Nephron progenitor cell (in vitro differentiated cells): ENCODE measurements at regions not wholly inside any gene's neighbourhood (a gene's known extent, or its start where the extent isn't known, plus 50 kb on each side); places are given as distances from the start of the nearest gene placed in this dataset.
"Not testable (repeated sequence)": the region's sequence is repeated elsewhere in the genome, so short reads cannot be mapped to it uniquely, and the experiment has no call there.

ENCODE experiments used
- DNase-seq: peaks from one replicate; pipeline ENCODE4 v3.0.0; 2021
- H3K27ac Mint-ChIP-seq: 2 replicates; pipeline ENCODE4 v1.8.0; 2021; ENCODE audit warnings: mild to moderate bottlenecking, moderate library complexity, mixed read lengths
- H3K27me3 Mint-ChIP-seq: 2 replicates; pipeline ENCODE4 v1.8.0; 2021; ENCODE audit warnings: mild to moderate bottlenecking, low read depth, mixed read lengths; ENCODE audit not compliant: poor library complexity
- H3K36me3 Mint-ChIP-seq: 2 replicates; pipeline ENCODE4 v1.8.0; 2021; ENCODE audit warnings: low read depth, mixed read lengths
- H3K4me1 Mint-ChIP-seq: 2 replicates; pipeline ENCODE4 v1.8.0; 2021; ENCODE audit warnings: mixed read lengths
- H3K4me3 Mint-ChIP-seq: 2 replicates; pipeline ENCODE4 v1.8.0; 2021; ENCODE audit warnings: mild to moderate bottlenecking, moderate library complexity, mixed read lengths
- H3K9me3 Mint-ChIP-seq: 2 replicates; pipeline ENCODE4 v1.8.0; 2021; ENCODE audit warnings: mild to moderate bottlenecking, moderate library complexity, mixed read lengths
- CTCF ChIP-seq: fragments of 200-600 bp; sonication (generic); IDR thresholded peaks from 2 replicates; pipeline ENCODE4 v1.5.0; 2021; ENCODE audit warnings: antibody characterized with exemption

- DNase-seq, result no peak
- TF ChIP-seq CTCF, result no peak
- Mint-ChIP-seq H3K27ac (no peak overlapping the region), H3K9me3 (peaks cover under 1% of the 10 kb centered on the region), H3K36me3 (no peaks in the 10 kb centered on the region), H3K4me3 (no peak overlapping the region), H3K4me1 (no peaks in the 10 kb centered on the region), H3K27me3 (no peaks in the 10 kb centered on the region)
Observed at GRCh38 chr6:84998223-84998622, 233.8 kb upstream of the TBX18 start.

DNA sequence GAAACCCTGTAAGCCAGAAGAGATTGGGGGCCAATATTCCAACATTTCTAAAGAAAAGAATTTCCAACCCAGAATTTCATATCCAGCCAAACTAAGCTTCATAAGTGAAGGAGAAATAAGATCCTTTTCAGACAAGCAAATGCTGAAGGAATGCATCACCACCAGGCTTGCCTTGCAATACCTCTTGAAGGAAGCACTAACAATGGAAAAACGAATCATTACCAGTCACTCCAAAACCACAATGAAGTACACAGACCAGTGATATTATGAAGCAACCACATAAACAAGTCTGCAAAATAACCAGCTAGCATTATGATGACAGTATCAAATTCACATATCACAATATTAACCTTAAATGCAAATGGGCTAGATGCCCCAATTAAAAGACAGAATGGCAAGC lies 224.4 kb upstream of the TBX18 start:
- not testable (repeated sequence) for H3K4me1 Mint-ChIP-seq, H3K4me3 Mint-ChIP-seq, H3K27me3 Mint-ChIP-seq, H3K27ac Mint-ChIP-seq, DNase-seq, H3K36me3 Mint-ChIP-seq
- peaks cover 29% of the 10 kb centered on the region for H3K9me3 Mint-ChIP-seq

- H3K4me3 Mint-ChIP-seq, DNase-seq, H3K36me3 Mint-ChIP-seq, H3K4me1 Mint-ChIP-seq, H3K27ac Mint-ChIP-seq, H3K27me3 Mint-ChIP-seq: not testable (repeated sequence)
- H3K9me3 Mint-ChIP-seq, result peaks cover 17% of the 10 kb centered on the region
Observed at GRCh38 chr6:84985490-84985889, 221.1 kb upstream of the TBX18 start.

DNA sequence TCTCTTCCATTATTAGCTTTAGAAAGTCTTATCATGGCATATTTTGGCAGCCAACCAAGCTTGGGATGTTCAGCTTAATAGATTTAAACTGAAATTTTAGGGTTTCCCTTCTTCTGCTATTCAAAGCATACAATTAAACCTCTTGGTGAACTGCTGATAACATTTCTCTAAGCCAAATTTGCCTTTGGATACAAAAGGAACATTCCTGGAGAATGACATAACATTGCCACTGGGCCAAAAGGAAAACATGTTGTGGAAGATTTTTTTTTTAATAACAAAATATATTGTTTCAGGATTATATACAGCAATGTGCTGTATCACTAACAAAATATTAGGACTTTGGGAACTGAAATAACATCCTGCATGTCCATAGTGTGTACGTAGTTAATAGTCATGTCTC lies 215.1 kb upstream of the TBX18 start:
- H3K27ac Mint-ChIP-seq, result no peak overlapping the region
- no peak overlapping the region for H3K4me3 Mint-ChIP-seq
- DNase-seq, result no peak
- TF ChIP-seq CTCF, result no peak
- no peaks in the 10 kb centered on the region for H3K27me3 Mint-ChIP-seq
- H3K36me3 Mint-ChIP-seq, result no peaks in the 10 kb centered on the region
- peaks cover 12% of the 10 kb centered on the region for H3K9me3 Mint-ChIP-seq
- H3K4me1 Mint-ChIP-seq, result no peaks in the 10 kb centered on the region

DNA sequence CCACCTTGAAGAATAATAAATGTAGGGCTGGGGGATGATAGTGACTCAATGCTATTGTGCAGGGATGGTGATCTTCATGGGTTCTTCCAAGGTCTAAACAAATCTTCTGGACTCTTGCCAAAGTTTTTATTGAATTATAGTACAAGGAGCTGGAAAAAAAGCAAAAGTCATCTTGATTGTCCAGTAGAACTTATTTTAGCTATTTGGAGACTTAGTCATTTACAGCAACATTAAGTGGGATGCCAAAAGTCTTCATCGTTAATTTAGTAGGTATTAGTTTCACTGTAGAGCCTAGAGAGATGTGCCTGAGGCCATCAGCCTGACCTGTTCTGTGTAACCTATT lies 212.9 kb upstream of the TBX18 start:
- Mint-ChIP-seq H3K4me1 (no peaks in the 10 kb centered on the region), H3K4me3 (no peak overlapping the region), H3K9me3 (peaks cover 4% of the 10 kb centered on the region), H3K27me3 (no peaks in the 10 kb centered on the region), H3K27ac (no peak overlapping the region), H3K36me3 (no peaks in the 10 kb centered on the region)
- TF ChIP-seq CTCF, result no peak
- no peak for DNase-seq

GRCh38 chr6:84976526-84977362 lies 212.3 kb upstream of the TBX18 start:
- Mint-ChIP-seq H3K4me3 (no peak overlapping the region), H3K9me3 (no peaks in the 10 kb centered on the region), H3K27me3 (no peaks in the 10 kb centered on the region), H3K36me3 (no peaks in the 10 kb centered on the region), H3K4me1 (no peaks in the 10 kb centered on the region), H3K27ac (no peak overlapping the region)
- no peak for TF ChIP-seq CTCF
- DNase-seq, result no peak

GRCh38 chr6:84975316-84975715 lies 210.9 kb upstream of the TBX18 start:
- H3K36me3 Mint-ChIP-seq, result no peaks in the 10 kb centered on the region
- H3K27ac Mint-ChIP-seq, result no peak overlapping the region
- no peak overlapping the region for H3K4me3 Mint-ChIP-seq
- no peak for TF ChIP-seq CTCF
- DNase-seq, result no peak
- H3K27me3 Mint-ChIP-seq, result no peaks in the 10 kb centered on the region
- no peaks in the 10 kb centered on the region for H3K9me3 Mint-ChIP-seq
- H3K4me1 Mint-ChIP-seq, result no peaks in the 10 kb centered on the region
